ENCODE measurements at regions not wholly inside any gene's neighbourhood (a gene's known extent, or its start where the extent isn't known, plus 50 kb on each side); places are given as distances from the start of the nearest gene placed in this dataset.

DNA sequence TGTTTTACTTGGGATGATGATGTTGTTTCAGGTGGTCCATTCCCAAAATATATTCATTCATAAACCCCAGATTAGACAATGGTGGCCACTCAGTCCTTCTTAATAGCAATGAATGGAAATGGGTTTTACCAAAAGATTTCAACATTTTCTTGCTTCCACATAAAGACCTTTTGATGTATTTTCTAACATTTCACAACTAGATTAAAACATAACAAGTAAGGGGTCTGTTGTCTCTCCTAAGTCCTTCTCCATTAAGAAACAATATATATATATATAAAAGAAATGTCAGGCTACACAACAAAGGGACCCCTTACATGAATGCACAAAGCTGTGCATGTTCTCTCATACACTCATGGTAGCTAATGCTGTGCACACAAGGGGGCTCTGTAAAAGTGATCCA is 176.4 kb downstream of the ANXA2 start:
- Histone ChIP-seq H3K4me1 (ENCODE audit: control insufficient read depth, insufficient read depth, low read length) (no peaks in the 10 kb centered on the region), H3K27me3 (ENCODE audit: control insufficient read depth, insufficient read depth, low read length, poor library complexity, severe bottlenecking) (no peaks in the 10 kb centered on the region), H3K9me3 (ENCODE audit: control insufficient read depth, low read length) (no peaks in the 10 kb centered on the region), H3K27ac (ENCODE audit: insufficient read depth, low read depth, low read length, poor library complexity, severe bottlenecking) (no peak overlapping the region), H3K4me3 (ENCODE audit: insufficient read depth, low read depth, low read length) (no peak overlapping the region), H3K36me3 (ENCODE audit: control insufficient read depth, insufficient read depth, low read length) (no peaks in the 10 kb centered on the region)

DNA sequence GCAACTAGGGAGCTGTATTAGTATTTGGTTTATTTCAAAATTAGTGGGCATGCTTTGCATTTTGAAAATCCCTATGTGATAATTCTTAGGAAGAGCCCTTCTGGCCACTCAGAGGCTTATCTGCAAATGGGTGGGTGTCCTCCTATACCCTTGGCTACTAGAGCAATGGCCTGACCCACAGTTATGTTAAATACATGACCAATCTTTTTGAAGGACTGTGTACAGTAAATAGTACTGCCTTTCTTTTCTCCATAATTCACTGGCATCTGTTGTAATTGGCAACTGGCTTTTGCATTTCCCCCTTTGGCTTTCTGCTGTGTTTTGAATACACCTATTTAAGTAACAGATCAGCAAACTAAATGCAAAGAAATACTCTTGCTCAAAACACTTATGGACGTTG is 175.4 kb downstream of the ANXA2 start:
- no peaks in the 10 kb centered on the region for H3K4me1 ChIP-seq (ENCODE audit: control insufficient read depth, insufficient read depth, low read length)
- no peaks in the 10 kb centered on the region for H3K27me3 ChIP-seq (ENCODE audit: control insufficient read depth, insufficient read depth, low read length, poor library complexity, severe bottlenecking)
- no peak overlapping the region for H3K27ac ChIP-seq (ENCODE audit: insufficient read depth, low read depth, low read length, poor library complexity, severe bottlenecking)
- H3K4me3 ChIP-seq (ENCODE audit: insufficient read depth, low read depth, low read length): no peak overlapping the region
- H3K9me3 ChIP-seq (ENCODE audit: control insufficient read depth, low read length): no peaks in the 10 kb centered on the region
- H3K36me3 ChIP-seq (ENCODE audit: control insufficient read depth, insufficient read depth, low read length): no peaks in the 10 kb centered on the region
- 89 to 90% methylated on average over 1 of the region's 1 CpG for WGBS, 2 experiments

DNA sequence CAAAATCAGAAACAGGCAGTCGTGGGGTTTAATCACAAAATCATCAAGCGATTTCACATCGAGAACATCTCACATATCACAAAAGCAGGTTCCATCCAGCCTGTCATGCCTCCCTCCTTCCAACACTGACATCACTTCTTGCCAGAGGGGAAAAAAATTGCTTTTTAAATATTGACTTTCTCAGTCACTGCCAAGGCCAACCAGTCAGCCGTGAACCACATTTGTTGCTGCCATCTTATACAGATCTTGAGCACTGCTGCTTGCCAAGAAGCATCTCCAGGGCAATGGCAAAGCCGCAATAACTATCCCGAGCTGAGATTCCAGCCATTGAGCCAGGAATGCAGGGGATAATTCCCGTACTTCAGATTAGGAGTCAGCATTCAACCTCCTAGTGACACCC is 174.6 kb downstream of the ANXA2 start:
- H3K27me3 ChIP-seq (ENCODE audit: control insufficient read depth, insufficient read depth, low read length, poor library complexity, severe bottlenecking): no peaks in the 10 kb centered on the region
- 89 to 92% methylated on average over 7 of the region's 7 CpGs for WGBS, 2 experiments

DNA sequence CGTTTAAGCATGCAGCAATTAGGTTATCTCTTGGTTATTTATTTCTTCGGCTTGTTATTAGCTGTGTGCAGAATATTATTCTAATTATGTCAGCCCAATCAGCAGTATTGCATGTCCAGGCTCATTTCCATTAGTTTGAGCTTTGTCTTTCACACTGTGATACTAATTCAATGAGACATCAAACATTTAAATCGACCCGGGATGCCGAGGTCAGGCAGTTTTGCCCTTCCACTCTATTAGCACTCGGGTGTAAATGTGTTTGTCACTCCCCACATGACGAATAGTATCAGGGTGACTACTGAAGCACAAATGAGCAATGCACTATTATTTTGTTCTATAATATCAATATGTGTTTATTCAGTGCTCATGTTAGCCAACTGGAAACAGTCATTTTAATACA is 170.9 kb downstream of the ANXA2 start:
- no peaks in the 10 kb centered on the region for H3K27me3 ChIP-seq (ENCODE audit: control insufficient read depth, insufficient read depth, low read length, poor library complexity, severe bottlenecking)
- 94 to 96% methylated on average over 6 to 7 of the region's 7 CpGs for whole genome bisulfite sequencing, 2 experiments

More for the DNA sequence above, 174.6 kb downstream of the ANXA2 start:
- Histone ChIP-seq H3K27ac (ENCODE audit: insufficient read depth, low read depth, low read length, poor library complexity, severe bottlenecking) (no peak overlapping the region), H3K36me3 (ENCODE audit: control insufficient read depth, insufficient read depth, low read length) (no peaks in the 10 kb centered on the region), H3K9me3 (ENCODE audit: control insufficient read depth, low read length) (no peaks in the 10 kb centered on the region), H3K4me1 (ENCODE audit: control insufficient read depth, insufficient read depth, low read length) (no peaks in the 10 kb centered on the region), H3K4me3 (ENCODE audit: insufficient read depth, low read depth, low read length) (no peak overlapping the region)

DNA sequence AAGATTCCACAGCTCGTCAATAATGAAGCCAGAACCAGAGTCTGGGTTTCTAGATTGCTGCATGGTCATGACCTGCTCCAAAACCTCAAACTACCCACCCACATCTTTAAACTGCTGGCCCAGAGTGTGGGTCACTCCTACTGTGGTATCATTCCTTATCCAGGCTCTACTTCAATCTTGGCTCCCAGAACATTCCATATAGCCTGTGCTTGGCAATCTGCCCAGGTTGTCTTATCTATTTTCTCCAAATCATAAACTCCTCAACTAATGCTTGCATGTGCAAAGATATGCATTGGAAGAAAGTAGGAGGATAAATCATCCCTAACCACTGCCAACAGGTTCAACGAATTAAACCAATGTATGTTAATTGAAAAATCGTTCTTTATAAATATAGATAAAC is 169.7 kb downstream of the ANXA2 start:
- Histone ChIP-seq H3K27ac (ENCODE audit: insufficient read depth, low read depth, low read length, poor library complexity, severe bottlenecking) (no peak overlapping the region), H3K36me3 (ENCODE audit: control insufficient read depth, insufficient read depth, low read length) (no peaks in the 10 kb centered on the region), H3K4me3 (ENCODE audit: insufficient read depth, low read depth, low read length) (no peak overlapping the region), H3K27me3 (ENCODE audit: control insufficient read depth, insufficient read depth, low read length, poor library complexity, severe bottlenecking) (no peaks in the 10 kb centered on the region), H3K4me1 (ENCODE audit: control insufficient read depth, insufficient read depth, low read length) (no peaks in the 10 kb centered on the region), H3K9me3 (ENCODE audit: control insufficient read depth, low read length) (no peaks in the 10 kb centered on the region)
- WGBS, 2 experiments: 93% methylated on average over 1 of the region's 3 CpGs

More for the DNA sequence above, 170.9 kb downstream of the ANXA2 start:
- no peak overlapping the region for H3K4me3 ChIP-seq (ENCODE audit: insufficient read depth, low read depth, low read length)
- H3K27ac ChIP-seq (ENCODE audit: insufficient read depth, low read depth, low read length, poor library complexity, severe bottlenecking): no peak overlapping the region
- H3K36me3 ChIP-seq (ENCODE audit: control insufficient read depth, insufficient read depth, low read length): no peaks in the 10 kb centered on the region
- no peaks in the 10 kb centered on the region for H3K4me1 ChIP-seq (ENCODE audit: control insufficient read depth, insufficient read depth, low read length)
- no peaks in the 10 kb centered on the region for H3K9me3 ChIP-seq (ENCODE audit: control insufficient read depth, low read length)

DNA sequence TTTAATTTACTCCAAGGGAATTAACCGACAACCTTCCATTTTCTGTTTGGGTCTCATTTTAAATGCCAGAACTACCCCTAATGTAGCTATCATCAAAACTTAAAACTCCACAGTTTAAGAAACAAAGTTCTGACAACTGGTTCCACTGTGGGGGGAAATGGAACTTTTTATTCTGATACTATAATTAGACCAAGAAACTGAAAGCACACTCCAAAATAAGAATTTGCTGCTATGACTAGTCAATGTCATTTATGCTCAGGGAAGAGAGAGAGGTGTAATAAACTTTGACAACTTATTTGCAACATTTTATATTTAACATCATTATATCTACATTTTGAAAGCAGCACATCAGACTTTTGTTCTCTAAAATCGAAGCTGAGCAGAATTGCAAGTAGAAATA is 169.2 kb downstream of the ANXA2 start:
- 83 to 91% methylated on average over 2 of the region's 2 CpGs for WGBS, 2 experiments
- H3K27ac ChIP-seq (ENCODE audit: insufficient read depth, low read depth, low read length, poor library complexity, severe bottlenecking): no peak overlapping the region
- H3K4me1 ChIP-seq (ENCODE audit: control insufficient read depth, insufficient read depth, low read length): no peaks in the 10 kb centered on the region
- no peaks in the 10 kb centered on the region for H3K9me3 ChIP-seq (ENCODE audit: control insufficient read depth, low read length)
- no peaks in the 10 kb centered on the region for H3K27me3 ChIP-seq (ENCODE audit: control insufficient read depth, insufficient read depth, low read length, poor library complexity, severe bottlenecking)
- H3K36me3 ChIP-seq (ENCODE audit: control insufficient read depth, insufficient read depth, low read length): no peaks in the 10 kb centered on the region
- no peak overlapping the region for H3K4me3 ChIP-seq (ENCODE audit: insufficient read depth, low read depth, low read length)

DNA sequence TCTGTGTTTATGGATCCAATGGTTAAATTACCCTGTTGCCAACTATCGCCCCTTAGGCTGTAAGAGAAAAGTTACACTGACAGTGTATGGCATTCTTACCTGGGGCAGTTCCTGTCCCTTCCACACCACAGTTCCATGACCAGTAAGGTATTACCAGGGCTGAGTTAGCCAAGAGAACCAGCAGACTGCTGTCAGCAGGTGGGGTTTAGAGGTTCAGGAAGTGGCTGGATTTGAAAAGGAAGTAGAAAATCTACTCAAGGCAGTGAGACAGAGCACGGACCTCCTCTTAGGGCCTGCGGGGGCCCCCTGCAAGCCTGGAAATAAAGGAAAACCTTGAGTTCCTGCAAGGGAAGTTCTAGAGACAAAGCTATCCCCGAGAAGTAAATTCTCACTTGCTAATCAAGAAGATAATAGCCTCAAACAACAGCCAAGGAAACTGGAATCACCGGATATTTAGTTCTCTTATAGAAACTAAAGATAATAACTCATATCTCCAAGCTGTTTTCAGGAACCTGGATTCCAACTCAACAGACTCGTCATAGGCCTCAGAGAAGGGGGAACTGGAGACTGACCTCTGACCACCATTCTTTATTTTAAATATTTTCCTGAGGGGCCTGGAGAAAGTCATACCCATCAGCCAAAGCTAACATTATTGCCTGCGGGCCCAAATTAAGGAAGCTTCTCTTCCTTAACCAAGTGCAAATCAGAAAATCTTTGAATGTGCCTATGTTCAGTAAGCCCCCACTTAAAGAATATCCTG is 161.7 kb downstream of the ANXA2 start:
- Histone ChIP-seq H3K36me3 (ENCODE audit: control insufficient read depth, insufficient read depth, low read length) (no peaks in the 10 kb centered on the region), H3K4me1 (ENCODE audit: control insufficient read depth, insufficient read depth, low read length) (no peaks in the 10 kb centered on the region), H3K4me3 (ENCODE audit: insufficient read depth, low read depth, low read length) (no peak overlapping the region), H3K9me3 (ENCODE audit: control insufficient read depth, low read length) (no peaks in the 10 kb centered on the region), H3K27me3 (ENCODE audit: control insufficient read depth, insufficient read depth, low read length, poor library complexity, severe bottlenecking) (no peaks in the 10 kb centered on the region), H3K27ac (ENCODE audit: insufficient read depth, low read depth, low read length, poor library complexity, severe bottlenecking) (no peak overlapping the region)
- 60 to 62% methylated on average over 7 of the region's 7 CpGs for whole genome bisulfite sequencing, 2 experiments

DNA sequence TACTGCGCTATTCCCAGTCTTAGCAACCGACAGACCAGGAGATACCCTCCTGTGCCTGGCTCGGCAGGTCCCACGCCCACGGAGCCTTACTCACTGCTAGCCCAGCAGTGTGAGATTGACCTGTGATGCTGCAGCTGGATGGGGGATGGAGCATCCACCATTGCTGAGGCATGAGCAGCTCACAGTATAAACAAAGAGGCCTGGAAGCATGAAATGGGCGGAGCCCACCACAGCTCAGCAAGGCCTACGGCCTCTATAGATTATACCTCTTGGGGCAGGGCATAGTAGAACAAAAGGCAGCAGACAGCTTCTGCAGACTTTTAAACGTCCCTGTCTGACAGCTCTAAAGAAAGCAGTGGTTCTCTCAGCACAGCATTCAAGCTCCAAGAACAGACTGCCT is 160.3 kb downstream of the ANXA2 start:
- WGBS, 2 experiments: 67 to 69% methylated on average over 8 of the region's 8 CpGs
- Histone ChIP-seq H3K4me3 (ENCODE audit: insufficient read depth, low read depth, low read length) (no peak overlapping the region), H3K4me1 (ENCODE audit: control insufficient read depth, insufficient read depth, low read length) (no peaks in the 10 kb centered on the region), H3K9me3 (ENCODE audit: control insufficient read depth, low read length) (no peaks in the 10 kb centered on the region), H3K27me3 (ENCODE audit: control insufficient read depth, insufficient read depth, low read length, poor library complexity, severe bottlenecking) (no peaks in the 10 kb centered on the region), H3K36me3 (ENCODE audit: control insufficient read depth, insufficient read depth, low read length) (no peaks in the 10 kb centered on the region), H3K27ac (ENCODE audit: insufficient read depth, low read depth, low read length, poor library complexity, severe bottlenecking) (no peak overlapping the region)

DNA sequence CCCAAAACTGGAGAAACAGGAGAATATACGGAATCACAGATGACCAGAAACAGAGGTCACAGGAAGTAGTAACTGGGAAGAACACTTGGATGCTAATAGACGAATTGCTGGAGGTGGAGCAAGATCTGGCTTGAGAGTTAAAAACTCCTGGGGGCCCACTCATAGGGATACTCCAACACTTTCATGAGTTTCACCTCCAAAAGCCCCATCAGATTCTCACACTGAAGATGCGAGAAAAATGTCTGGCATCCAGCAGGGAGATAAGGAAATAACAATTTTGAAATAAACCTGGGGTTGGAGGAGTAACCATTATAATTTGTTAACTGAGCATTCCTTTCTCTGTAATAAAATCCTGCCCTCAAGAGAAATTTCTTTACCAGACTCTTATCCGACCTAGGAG is 154.0 kb downstream of the ANXA2 start:
- Histone ChIP-seq H3K36me3 (ENCODE audit: control insufficient read depth, insufficient read depth, low read length) (no peaks in the 10 kb centered on the region), H3K27me3 (ENCODE audit: control insufficient read depth, insufficient read depth, low read length, poor library complexity, severe bottlenecking) (no peaks in the 10 kb centered on the region), H3K27ac (ENCODE audit: insufficient read depth, low read depth, low read length, poor library complexity, severe bottlenecking) (no peak overlapping the region), H3K4me1 (ENCODE audit: control insufficient read depth, insufficient read depth, low read length) (no peaks in the 10 kb centered on the region), H3K4me3 (ENCODE audit: insufficient read depth, low read depth, low read length) (no peak overlapping the region), H3K9me3 (ENCODE audit: control insufficient read depth, low read length) (no peaks in the 10 kb centered on the region)
- 80 to 85% methylated on average over 3 to 4 of the region's 4 CpGs for WGBS, 2 experiments

DNA sequence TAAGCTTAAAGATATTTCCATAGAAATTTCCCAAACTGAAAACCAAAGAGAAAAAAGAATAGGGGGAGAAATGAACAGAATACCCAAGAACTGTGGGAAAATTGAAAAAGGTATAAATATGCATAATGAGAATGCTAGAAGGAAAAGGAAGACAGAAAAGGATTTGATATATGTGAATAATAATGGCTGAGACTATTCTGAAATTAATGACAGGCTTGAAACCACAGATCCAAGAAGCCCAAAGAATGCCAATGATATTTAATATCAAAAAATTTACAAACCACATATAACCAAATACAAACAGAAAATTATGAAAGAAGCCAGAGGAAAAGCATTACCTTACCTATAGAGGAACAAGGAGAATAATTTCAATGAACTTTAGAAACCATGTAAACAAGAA is 153.0 kb downstream of the ANXA2 start:
- Histone ChIP-seq H3K27me3 (ENCODE audit: control insufficient read depth, insufficient read depth, low read length, poor library complexity, severe bottlenecking) (no peaks in the 10 kb centered on the region), H3K4me1 (ENCODE audit: control insufficient read depth, insufficient read depth, low read length) (no peaks in the 10 kb centered on the region), H3K27ac (ENCODE audit: insufficient read depth, low read depth, low read length, poor library complexity, severe bottlenecking) (no peak overlapping the region), H3K36me3 (ENCODE audit: control insufficient read depth, insufficient read depth, low read length) (no peaks in the 10 kb centered on the region), H3K4me3 (ENCODE audit: insufficient read depth, low read depth, low read length) (no peak overlapping the region), H3K9me3 (ENCODE audit: control insufficient read depth, low read length) (no peaks in the 10 kb centered on the region)

DNA sequence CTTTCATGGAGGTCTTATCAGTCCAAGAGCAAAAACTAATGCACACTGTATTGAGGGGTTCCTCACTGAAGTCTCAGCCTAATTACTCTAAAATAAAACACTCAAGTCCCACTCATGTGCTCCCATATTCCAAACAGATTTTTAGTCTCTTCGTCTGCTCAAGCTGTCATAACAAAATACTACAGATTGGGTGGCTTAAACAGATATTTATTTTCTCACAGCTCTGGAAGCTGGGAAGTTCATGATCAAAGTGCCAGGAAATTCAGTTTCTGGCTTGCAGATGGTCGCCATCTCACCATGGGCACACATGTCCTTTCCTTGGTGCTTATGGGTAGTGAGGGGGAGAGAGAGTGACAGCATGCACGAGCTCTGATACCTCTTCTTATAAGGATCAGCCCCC is 147.5 kb downstream of the ANXA2 start:
- Histone ChIP-seq H3K27me3 (ENCODE audit: control insufficient read depth, insufficient read depth, low read length, poor library complexity, severe bottlenecking) (no peaks in the 10 kb centered on the region), H3K4me3 (ENCODE audit: insufficient read depth, low read depth, low read length) (no peak overlapping the region), H3K9me3 (ENCODE audit: control insufficient read depth, low read length) (no peaks in the 10 kb centered on the region), H3K4me1 (ENCODE audit: control insufficient read depth, insufficient read depth, low read length) (no peaks in the 10 kb centered on the region), H3K27ac (ENCODE audit: insufficient read depth, low read depth, low read length, poor library complexity, severe bottlenecking) (no peak overlapping the region), H3K36me3 (ENCODE audit: control insufficient read depth, insufficient read depth, low read length) (no peaks in the 10 kb centered on the region)
- 89 to 94% methylated on average over 3 of the region's 3 CpGs for WGBS, 2 experiments
